HepG2 (cell line): ENCODE measurements at regions not wholly inside any gene's neighbourhood (a gene's known extent, or its start where the extent isn't known, plus 50 kb on each side); places are given as distances from the start of the nearest gene placed in this dataset.

Source experiments
- CHCHD3 ChIP-seq: sonication (generic); formaldehyde crosslinking; IDR thresholded peaks from 2 replicates; pipeline ENCODE4 v1.8.0; 2022; ENCODE audit warnings: mild to moderate bottlenecking, missing genetic modification reagents, moderate library complexity
- HOXA7 ChIP-seq: sonication (generic); formaldehyde crosslinking; IDR thresholded peaks from 2 replicates; pipeline ENCODE4 v1.8.1; 2022; ENCODE audit warnings: mild to moderate bottlenecking, missing genetic modification reagents, moderate library complexity
- KDM2A ChIP-seq: sonication (generic); formaldehyde crosslinking; IDR thresholded peaks from 2 replicates; pipeline ENCODE4 v1.4.0; 2020; ENCODE audit warnings: low read depth, missing genetic modification reagents, borderline replicate concordance
- NFIC ChIP-seq: IDR thresholded peaks from 2 replicates; pipeline ENCODE4 v1.6.1; 2012; ENCODE audit warnings: mild to moderate bottlenecking, low read length, inconsistent platforms
- POGZ ChIP-seq: sonication (generic); formaldehyde crosslinking; IDR thresholded peaks from 2 replicates; pipeline ENCODE4 v1.4.0; 2020; ENCODE audit warnings: mild to moderate bottlenecking, missing genetic modification reagents
- PPARG ChIP-seq: conservative IDR thresholded peaks from 2 replicates; pipeline ENCODE4 v1.6.1; 2016; ENCODE audit warnings: missing biosample characterization, missing genetic modification reagents
- RCOR2 ChIP-seq: IDR thresholded peaks from 2 replicates; pipeline ENCODE4 v1.6.1; 2016; ENCODE audit warnings: missing biosample characterization, missing genetic modification reagents
- SOX13 ChIP-seq, 3 experiments: fragments of 450-650 bp in 1 of 3; sonication (generic) in 1 of 3; formaldehyde crosslinking in 1 of 3; IDR thresholded peaks in 2 of 3; conservative IDR thresholded peaks in 1 of 3; 2 replicates each; pipeline versions ENCODE4 v1.5.0 to v1.6.1; 2016 to 2020; ENCODE audit warnings: antibody characterized with exemption in 1 of 3, mild to moderate bottlenecking in 1 of 3, missing compliant biosample characterization in 1 of 3, missing genetic modification reagents in 1 of 3, moderate library complexity in 1 of 3
- XRCC5 ChIP-seq: fragments of 200-400 bp; formaldehyde crosslinking; optimal IDR thresholded peaks from 2 replicates; pipeline ENCODE3; 2017; ENCODE audit warnings: mild to moderate bottlenecking, low read length
- ZC3H4 ChIP-seq: sonication (generic); formaldehyde crosslinking; IDR thresholded peaks from 2 replicates; pipeline ENCODE4 v1.4.0; 2020; ENCODE audit warnings: missing genetic modification reagents, borderline replicate concordance
- ZFP1 ChIP-seq: IDR thresholded peaks from 2 replicates; pipeline ENCODE4 v1.6.1; 2016
- ZMYM2 ChIP-seq: sonication (generic); formaldehyde crosslinking; IDR thresholded peaks from 2 replicates; pipeline ENCODE4 v1.8.0; 2022; ENCODE audit warnings: mild to moderate bottlenecking, missing genetic modification reagents
- ZNF136 ChIP-seq: sonication (generic); formaldehyde crosslinking; IDR thresholded peaks from 2 replicates; pipeline ENCODE4 v1.8.1; 2022; ENCODE audit warnings: low read depth, mild to moderate bottlenecking, moderate library complexity, missing genetic modification reagents
- ZNF263 ChIP-seq: sonication (generic); formaldehyde crosslinking; IDR thresholded peaks from 2 replicates; pipeline ENCODE4 v1.4.0; 2020; ENCODE audit warnings: missing genetic modification reagents
- ZNF331 ChIP-seq: sonication (generic); formaldehyde crosslinking; IDR thresholded peaks from 2 replicates; pipeline ENCODE4 v1.4.0; 2020; ENCODE audit warnings: missing genetic modification reagents
- ZNF557 ChIP-seq: sonication (generic); formaldehyde crosslinking; IDR thresholded peaks from 2 replicates; pipeline ENCODE4 v1.4.0; 2020; ENCODE audit warnings: missing genetic modification reagents
- ZNF598 ChIP-seq: sonication (generic); formaldehyde crosslinking; IDR thresholded peaks from 2 replicates; pipeline ENCODE4 v1.5.1; 2020; ENCODE audit warnings: mild to moderate bottlenecking, missing genetic modification reagents, borderline replicate concordance
- ZSCAN21 ChIP-seq: sonication (generic); formaldehyde crosslinking; IDR thresholded peaks from 2 replicates; pipeline ENCODE4 v1.8.0; 2022; ENCODE audit warnings: mild to moderate bottlenecking, missing genetic modification reagents, moderate library complexity, borderline replicate concordance
- TF ChIP-seq, protein P1 (sequence below): sonication (generic); formaldehyde crosslinking; IDR thresholded peaks from 2 replicates; pipeline ENCODE4 v1.9.0; 2022; ENCODE audit warnings: missing genetic modification reagents, mild to moderate bottlenecking, borderline replicate concordance
- TF ChIP-seq, protein P2 (sequence below): IDR thresholded peaks from 2 replicates; pipeline ENCODE4 v1.6.1; 2016; ENCODE audit warnings: missing genetic modification reagents, missing compliant biosample characterization
- TF ChIP-seq, protein P3 (sequence below): sonication (generic); formaldehyde crosslinking; IDR thresholded peaks from 2 replicates; pipeline ENCODE4 v1.4.0; 2020; ENCODE audit warnings: mild to moderate bottlenecking, missing genetic modification reagents
- TF ChIP-seq, protein P4 (sequence below): sonication (generic); formaldehyde crosslinking; IDR thresholded peaks from 2 replicates; pipeline ENCODE4 v1.5.0; 2020; ENCODE audit warnings: missing genetic modification reagents
- TF ChIP-seq, protein P5 (sequence below): IDR thresholded peaks from 2 replicates; pipeline ENCODE4 v1.6.1; 2018; ENCODE audit warnings: missing genetic modification reagents
- TF ChIP-seq, protein P6 (sequence below): sonication (generic); formaldehyde crosslinking; IDR thresholded peaks from 2 replicates; pipeline ENCODE4 v1.8.1; 2023; ENCODE audit warnings: missing genetic modification reagents, mild to moderate bottlenecking, borderline replicate concordance
- TF ChIP-seq, protein P7 (sequence below): sonication (generic); formaldehyde crosslinking; conservative IDR thresholded peaks from 2 replicates; pipeline ENCODE4 v1.8.0; 2022; ENCODE audit warnings: low read depth, missing genetic modification reagents

DNA sequence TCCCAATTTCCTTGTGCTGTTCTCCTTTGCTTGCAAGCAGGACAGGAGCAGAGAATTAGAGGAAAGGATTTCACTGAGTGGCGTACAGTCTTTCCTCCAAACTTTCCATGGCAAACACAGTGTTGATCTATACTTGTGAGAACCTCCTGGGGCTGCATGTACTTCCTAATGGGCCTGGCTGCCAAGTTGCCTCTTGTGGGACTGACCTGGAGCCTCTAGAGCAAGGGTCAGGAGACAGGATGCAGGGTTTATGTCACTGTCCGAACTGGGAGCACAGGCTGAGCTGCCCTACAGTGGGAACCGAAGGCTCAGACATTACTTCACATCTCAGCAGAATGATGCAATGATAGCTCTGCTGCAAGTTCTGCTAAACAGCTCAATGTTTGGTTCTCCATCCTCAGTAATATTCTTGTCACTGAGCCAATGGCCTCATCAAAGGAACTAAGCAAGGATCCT is 102.3 kb downstream of the ENC1 start (continued):
- TF ChIP-seq RCOR2 (no peak; the same call in none of the 2 replicates), SOX13 (IDR thresholded peaks at IDR 0.05) (no peak), SOX13 (CRISPR knock-in tag; conservative IDR thresholded peaks at IDR 0.05 in 1 of 2, IDR thresholded peaks at IDR 0.05 in 1 of 2) (peak in 1 of 2 experiments; percentile 70; a peak in 1 of 4 replicates), ZC3H4 (CRISPR knock-in tag) (no peak), ZNF263 (CRISPR knock-in tag) (peak; percentile 95), POGZ (CRISPR knock-in tag) (peak; percentile 84; the same call in 1 of the 2 replicates), PPARG (CRISPR knock-in tag) (peak; percentile 98), NFIC (peak; percentile 33; the same call in 1 of the 2 replicates), ZNF331 (CRISPR knock-in tag) (peak; percentile 92; the same call in 1 of the 2 replicates), ZNF136 (CRISPR knock-in tag) (peak; percentile 47; the same call in 1 of the 2 replicates), ZFP1 (CRISPR knock-in tag) (peak; percentile 68; the same call in 1 of the 2 replicates), ZSCAN21 (CRISPR knock-in tag) (peak; percentile 73; the same call in 1 of the 2 replicates), HOXA7 (CRISPR knock-in tag) (no peak), ZNF557 (CRISPR knock-in tag) (no peak), ZNF598 (no peak), CHCHD3 (no peak), ZMYM2 (CRISPR knock-in tag) (peak; percentile 84), KDM2A (CRISPR knock-in tag) (peak; percentile 72; the same call in 1 of the 2 replicates), XRCC5 (peak; percentile 56)
- TF ChIP-seq, protein P1, sequence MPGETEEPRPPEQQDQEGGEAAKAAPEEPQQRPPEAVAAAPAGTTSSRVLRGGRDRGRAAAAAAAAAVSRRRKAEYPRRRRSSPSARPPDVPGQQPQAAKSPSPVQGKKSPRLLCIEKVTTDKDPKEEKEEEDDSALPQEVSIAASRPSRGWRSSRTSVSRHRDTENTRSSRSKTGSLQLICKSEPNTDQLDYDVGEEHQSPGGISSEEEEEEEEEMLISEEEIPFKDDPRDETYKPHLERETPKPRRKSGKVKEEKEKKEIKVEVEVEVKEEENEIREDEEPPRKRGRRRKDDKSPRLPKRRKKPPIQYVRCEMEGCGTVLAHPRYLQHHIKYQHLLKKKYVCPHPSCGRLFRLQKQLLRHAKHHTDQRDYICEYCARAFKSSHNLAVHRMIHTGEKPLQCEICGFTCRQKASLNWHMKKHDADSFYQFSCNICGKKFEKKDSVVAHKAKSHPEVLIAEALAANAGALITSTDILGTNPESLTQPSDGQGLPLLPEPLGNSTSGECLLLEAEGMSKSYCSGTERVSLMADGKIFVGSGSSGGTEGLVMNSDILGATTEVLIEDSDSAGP = peak; percentile 50
- TF ChIP-seq, protein P2, sequence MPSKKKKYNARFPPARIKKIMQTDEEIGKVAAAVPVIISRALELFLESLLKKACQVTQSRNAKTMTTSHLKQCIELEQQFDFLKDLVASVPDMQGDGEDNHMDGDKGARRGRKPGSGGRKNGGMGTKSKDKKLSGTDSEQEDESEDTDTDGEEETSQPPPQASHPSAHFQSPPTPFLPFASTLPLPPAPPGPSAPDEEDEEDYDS (CRISPR knock-in tag) = peak; percentile 57
- TF ChIP-seq, protein P3, sequence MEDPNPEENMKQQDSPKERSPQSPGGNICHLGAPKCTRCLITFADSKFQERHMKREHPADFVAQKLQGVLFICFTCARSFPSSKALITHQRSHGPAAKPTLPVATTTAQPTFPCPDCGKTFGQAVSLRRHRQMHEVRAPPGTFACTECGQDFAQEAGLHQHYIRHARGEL = no peak
- TF ChIP-seq, protein P4, sequence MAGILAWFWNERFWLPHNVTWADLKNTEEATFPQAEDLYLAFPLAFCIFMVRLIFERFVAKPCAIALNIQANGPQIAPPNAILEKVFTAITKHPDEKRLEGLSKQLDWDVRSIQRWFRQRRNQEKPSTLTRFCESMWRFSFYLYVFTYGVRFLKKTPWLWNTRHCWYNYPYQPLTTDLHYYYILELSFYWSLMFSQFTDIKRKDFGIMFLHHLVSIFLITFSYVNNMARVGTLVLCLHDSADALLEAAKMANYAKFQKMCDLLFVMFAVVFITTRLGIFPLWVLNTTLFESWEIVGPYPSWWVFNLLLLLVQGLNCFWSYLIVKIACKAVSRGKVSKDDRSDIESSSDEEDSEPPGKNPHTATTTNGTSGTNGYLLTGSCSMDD (CRISPR knock-in tag) = no peak
- TF ChIP-seq, protein P5, sequence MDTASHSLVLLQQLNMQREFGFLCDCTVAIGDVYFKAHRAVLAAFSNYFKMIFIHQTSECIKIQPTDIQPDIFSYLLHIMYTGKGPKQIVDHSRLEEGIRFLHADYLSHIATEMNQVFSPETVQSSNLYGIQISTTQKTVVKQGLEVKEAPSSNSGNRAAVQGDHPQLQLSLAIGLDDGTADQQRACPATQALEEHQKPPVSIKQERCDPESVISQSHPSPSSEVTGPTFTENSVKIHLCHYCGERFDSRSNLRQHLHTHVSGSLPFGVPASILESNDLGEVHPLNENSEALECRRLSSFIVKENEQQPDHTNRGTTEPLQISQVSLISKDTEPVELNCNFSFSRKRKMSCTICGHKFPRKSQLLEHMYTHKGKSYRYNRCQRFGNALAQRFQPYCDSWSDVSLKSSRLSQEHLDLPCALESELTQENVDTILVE (CRISPR knock-in tag) = peak; percentile 73
- TF ChIP-seq, protein P6, sequence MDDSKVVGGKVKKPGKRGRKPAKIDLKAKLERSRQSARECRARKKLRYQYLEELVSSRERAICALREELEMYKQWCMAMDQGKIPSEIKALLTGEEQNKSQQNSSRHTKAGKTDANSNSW (CRISPR knock-in tag) = no peak
- TF ChIP-seq, protein P7, sequence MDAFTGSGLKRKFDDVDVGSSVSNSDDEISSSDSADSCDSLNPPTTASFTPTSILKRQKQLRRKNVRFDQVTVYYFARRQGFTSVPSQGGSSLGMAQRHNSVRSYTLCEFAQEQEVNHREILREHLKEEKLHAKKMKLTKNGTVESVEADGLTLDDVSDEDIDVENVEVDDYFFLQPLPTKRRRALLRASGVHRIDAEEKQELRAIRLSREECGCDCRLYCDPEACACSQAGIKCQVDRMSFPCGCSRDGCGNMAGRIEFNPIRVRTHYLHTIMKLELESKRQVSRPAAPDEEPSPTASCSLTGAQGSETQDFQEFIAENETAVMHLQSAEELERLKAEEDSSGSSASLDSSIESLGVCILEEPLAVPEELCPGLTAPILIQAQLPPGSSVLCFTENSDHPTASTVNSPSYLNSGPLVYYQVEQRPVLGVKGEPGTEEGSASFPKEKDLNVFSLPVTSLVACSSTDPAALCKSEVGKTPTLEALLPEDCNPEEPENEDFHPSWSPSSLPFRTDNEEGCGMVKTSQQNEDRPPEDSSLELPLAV (CRISPR knock-in tag) = no peak
